HG03039 (cell line): ENCODE measurements at regions not wholly inside any gene's neighbourhood (a gene's known extent, or its start where the extent isn't known, plus 50 kb on each side); places are given as distances from the start of the nearest gene placed in this dataset.
"Not testable (repeated sequence)": the region's sequence is repeated elsewhere in the genome, so short reads cannot be mapped to it uniquely, and the experiment has no call there.

ENCODE experiments used
- ATAC-seq: cut with Tn5 transposase; IDR thresholded peaks from one replicate; pipeline ENCODE4 v1.9.1; 2021; ENCODE audit warnings: mild to moderate bottlenecking, moderate library complexity; ENCODE audit not compliant: unreplicated experiment

DNA sequence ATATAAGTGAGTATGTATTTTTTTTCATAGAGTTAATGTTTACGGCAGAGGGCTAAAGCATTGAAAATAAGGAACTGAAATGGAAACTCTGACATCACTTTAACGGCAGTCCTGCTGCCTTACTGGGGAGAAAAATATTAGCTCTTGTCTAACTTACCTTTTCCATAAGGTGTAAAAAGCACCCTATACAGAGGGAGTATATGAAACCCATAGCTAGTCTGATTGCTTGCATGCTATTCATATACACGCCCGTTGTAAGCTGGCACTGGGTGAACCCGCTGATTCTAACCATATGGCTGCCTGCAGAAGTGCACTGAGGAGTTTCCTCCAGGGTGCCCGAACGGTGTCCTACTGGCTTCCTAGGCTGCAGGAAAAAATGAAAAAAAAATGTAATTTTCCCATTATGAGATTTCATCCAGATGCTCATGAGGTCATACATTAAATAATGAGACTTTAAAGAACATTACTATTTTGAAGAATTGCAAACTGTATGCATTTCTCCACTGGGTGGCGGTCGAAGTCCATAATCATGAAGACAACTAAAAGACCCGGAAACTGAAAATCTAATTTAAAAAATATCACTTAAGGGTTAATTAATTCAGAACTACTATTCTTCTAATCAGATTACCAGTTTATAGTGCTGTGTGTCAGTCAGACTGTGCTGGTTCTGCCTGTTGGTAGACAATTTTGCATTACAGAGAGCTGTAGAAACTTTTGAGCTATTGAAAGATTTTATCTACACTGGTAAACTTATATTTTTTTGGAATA, 144.7 kb downstream of the ALX1 start:
- ATAC-seq: peak; percentile 87

DNA sequence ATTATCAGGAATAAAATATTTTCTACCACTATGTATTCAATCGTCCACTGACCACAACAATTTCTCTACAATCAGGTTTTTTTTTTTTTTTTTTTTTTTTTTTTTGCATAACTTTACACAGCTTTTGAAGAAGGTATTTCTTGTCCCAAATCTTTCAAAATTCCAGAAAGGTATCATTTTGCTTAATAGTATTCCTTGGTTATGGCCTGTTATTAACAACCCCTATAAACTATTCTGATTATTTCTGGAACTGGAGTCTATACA, 145.3 kb downstream of the ALX1 start:
- no peak for ATAC-seq

DNA sequence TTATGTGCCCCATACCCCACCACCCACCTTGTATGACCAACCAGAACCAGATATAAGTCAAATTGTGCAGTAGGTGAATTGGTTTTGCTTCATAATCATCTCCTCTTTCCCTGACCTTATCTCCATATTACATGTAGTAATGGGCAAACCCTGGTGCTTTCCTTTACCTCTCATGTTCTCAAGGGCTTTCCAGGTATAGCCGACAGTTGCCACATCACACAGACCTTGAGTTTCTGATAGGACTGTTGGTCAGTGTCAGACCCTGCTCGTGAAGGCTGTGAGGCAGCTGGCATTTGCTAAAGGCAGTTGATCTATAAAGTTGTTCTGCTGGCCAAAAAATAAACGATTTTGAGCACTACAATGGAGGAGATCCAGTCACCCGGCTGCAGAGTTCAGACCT, 145.9 kb downstream of the ALX1 start:
- no peak for ATAC-seq

DNA sequence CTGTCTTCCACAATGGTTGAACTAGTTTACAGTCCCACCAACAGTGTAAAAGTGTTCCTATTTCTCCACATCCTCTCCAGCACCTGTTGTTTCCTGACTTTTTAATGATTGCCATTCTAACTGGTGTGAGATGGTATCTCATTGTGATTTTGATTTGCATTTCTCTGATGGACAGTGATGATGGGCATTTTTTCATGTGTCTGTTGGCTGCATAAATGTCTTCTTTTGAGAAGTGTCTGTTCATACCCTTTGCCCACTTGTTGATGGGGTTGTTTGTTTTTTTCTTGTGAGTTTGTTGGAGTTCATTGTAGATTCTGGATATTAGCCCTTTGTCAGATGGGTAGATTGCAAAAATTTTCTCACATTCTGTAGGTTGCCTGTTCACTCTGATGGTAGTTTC, 153.1 kb downstream of the ALX1 start:
- ATAC-seq: not testable (repeated sequence)

DNA sequence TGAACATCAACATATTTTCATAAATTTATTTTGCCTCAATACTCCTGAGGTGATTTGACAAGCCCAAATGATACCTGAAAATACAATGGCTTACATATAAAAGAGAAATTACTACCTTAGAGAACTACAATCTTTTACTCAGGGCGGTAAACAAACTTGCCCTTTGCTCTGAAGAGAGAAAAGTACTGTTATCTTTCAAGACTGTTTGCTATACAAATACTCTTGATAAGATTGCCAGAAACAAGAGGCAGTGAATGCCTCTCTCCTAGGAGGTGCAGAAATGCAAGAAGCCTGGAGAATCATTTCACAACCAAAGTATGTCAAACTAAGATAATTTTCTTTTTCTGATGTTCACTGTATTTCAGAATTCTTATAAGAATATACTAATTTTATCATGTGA, 160.3 kb downstream of the ALX1 start:
- no peak for ATAC-seq

DNA sequence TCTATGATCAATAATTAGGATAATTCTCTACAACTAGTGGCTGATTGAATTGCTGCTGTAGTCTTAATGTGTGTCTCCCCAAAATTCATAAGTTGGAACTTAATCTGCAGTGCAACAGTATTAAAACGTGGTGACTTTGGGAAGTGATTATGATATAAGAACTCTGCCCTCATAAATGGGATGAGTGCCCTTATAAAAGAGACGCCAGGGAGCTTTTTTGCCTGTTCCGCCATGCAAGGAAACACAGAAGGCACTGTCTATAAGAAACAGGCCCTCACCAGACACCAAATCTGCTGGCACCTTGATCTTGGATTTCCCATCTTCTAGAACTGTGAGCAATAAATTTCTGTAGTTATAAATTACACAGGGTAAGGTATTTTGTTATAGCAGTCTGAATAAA, 161.0 kb downstream of the ALX1 start:
- no peak for ATAC-seq

DNA sequence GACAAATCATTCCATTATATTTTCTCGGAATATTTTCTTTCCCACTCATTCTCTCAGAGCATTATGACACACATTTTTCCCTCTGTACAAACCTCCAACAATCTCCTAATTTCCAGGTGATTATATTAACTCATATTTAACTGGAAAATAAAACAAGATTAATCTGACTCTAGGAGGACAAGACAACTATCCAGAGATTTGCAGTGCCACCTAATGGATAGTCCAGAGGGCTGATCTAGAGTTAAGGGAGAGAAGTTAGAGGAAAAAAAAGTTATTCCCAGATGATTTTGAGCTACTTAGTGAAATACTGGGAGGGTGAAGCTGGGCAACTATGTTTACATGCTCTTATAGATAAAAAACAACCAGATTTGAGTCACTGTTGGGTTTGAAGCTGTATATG, 161.7 kb downstream of the ALX1 start:
- no peak for ATAC-seq

DNA sequence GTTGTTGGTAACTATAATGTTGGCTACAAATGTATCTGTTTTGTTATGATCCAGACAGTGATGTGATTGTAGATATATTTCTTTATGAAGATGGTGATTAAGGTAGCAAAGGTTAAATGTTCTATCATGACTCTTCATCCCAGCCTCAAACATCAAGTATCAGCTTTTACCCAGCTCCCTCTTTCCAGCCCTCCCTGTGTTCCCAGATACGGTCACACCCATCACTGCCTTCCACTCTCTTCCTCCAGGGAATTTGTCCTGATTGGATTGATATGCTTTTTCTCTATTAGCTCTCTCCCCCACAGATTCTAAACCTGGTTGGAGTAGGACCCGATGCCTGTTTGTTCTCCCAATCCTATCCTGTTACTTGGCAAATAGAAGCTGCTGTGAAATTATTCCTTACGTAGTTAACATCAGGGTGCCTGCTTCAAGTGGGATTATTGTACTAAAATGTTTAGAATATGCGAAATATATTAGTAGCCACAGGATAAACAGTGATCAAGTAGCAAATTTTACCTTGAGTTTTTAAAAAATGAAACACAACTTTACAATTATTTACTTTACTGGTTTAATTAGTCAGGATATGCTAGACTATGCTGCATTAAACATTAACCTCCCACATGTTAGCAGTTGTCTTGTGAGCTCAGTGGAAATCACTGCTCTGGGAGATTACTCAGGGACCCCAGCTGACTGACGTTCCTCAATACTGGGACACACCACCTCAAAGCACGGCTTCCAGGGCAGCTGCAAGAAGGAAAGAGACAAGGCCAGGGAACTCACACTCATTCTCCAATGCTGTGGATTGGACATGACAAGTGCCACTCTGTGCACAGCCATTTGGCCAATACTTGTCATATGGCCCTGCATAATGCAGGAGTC, 165.3 kb downstream of the ALX1 start:
- no peak for ATAC-seq

DNA sequence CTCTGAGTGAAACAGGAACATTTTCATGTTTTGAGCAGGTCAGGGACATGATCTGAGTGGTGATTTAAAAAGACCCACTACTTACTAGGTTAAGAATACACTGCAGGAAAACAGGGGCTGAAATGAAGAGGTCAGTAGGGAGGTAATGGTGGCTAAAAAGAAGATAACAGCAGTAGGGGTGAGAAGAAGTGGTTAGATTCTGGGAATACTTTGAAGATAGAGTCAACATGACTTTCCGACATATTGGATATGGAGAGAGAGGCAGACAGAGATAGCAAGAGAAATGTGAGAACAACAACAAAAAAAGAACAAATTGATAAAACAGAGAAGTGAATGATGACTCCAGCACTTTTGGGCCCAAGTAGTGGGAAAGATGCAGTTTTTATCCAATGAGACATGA, 168.0 kb downstream of the ALX1 start:
- no peak for ATAC-seq

DNA sequence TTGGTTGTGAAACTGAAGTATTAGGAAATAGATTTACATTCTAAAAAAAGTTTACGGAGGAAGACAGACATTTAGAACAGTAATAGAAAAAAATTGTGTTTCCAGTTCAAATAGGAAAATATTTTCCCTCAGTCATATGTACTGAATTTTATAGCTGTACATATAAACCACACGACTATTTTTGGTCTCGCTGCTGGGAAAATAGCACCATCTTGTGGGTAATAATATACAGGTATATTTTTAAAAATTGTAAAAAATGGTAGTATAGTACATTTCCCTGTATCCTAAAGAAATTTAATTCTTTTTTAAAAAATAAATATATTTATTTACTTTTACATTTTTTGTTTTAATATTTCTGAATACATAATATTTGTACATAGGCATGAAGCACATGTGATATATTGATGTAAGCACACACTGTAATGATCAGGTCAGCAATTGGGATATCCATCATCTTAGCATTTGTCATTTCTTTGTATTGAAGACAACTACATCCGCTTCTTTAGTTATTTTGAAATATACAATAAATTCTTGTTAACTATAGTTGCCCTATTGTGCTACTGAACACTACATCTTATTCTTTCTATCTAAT, 168.6 kb downstream of the ALX1 start:
- ATAC-seq: no peak

DNA sequence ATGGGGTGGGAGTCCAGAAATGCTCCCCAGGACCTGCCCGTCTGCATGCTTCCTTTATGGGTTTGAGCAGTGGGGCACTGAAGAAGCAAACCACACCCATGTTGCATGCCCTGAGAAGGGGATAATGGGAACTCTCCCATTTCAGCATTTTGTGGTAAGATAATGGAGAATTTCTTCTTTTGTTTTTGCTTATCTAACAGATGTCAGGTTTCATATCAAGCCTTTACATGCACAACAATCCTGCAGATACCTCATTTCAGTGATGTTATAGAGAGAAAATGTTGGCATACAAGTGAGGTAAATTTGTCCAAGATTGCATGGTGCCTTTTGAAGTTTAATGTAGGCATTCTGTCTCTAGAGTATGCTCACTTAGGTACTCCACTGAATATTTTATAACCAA, 177.0 kb downstream of the ALX1 start:
- ATAC-seq: no peak

DNA sequence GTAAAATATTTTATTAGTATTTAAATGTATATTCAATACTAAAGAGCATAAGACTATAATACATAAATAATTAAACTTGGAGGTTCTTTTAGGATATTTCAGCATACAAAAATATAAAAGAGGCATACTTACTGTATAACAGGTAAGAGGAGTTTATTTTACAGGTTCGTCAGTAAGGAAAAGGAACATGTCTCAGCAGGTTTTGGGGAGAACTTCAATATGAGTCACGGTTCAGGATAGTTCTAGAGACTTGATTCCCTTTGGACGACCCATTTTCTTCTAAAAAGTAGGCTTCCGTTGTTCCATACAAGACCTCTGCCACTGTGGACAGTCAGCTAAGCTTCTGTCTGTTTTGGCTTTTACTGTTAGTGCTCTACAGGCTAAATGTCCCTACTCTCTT, 181.1 kb downstream of the ALX1 start:
- ATAC-seq: no peak

DNA sequence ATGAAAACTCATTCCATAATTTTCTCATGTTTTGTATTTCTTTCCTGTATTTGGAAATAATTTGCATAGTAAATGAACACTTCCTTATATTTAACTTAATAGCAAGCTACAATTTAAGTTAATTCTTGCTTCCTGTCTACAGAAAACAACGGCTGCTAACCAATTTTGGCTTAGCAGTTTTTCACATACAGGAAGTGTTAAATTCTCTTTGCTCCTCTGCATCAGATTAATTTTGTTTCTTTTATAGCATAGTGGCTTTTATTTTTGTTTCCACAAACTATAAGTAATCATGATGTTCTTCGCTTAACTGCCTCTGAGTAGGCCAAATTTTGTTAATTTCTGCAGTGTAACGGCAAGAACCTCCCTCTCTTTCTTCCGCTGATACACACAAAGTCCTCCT, 182.9 kb downstream of the ALX1 start:
- ATAC-seq: no peak

DNA sequence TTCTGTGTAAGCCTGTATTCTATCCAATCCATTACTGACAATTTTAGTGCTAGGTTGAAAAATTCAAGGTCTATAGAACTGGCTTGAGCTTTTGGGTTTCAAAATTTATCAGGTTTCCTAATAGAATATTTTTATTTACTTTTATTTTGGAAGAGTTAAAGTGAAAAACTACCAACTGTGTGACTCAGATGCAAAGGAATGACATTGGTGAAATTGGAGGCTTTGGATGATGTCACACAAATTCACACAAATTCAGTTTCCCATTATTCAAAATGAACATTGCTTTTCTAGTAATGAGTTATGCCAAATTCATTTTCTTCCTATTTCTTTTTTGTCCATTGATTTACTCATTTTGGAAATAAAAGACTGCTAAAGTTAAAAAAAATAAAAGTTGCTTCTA, 186.9 kb downstream of the ALX1 start:
- ATAC-seq: no peak

DNA sequence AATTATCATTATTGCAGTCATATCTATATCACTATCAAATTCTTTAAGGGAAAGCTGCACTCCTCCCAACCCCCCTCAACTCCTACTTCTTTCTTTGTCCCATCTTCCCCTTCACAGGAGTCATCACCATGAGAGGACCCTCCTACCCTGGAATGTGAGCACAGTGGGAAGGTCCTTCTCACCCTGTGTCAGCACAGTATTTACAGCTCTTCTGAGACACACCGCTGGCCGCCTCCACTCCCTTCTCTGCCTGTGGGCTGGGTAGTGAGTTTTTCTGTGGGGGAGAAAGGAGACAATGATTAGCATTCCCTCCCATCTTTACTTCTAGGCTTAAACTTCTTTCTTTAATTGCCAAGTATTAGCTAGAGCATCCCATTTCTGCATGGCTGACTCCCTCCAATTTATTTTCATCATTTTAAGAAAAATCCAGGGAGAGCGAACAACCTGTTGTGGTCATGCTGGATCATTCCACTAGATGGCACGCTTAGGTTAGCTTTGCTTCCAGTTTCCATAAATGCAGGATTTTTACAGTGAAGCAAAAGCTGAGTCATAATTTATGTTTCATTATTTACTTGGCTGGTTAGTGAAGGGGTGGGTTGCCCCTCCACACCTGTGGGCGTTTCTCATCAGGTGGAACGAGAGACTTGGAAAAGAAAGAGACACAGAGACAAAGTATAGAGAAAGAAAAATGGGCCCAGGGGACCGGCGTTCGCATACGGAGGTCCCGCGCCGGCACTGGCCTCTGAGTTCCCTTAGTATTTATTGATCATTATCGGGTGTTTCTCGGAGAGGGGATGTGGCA, 188.5 kb downstream of the ALX1 start:
- peak; percentile 97 for ATAC-seq

DNA sequence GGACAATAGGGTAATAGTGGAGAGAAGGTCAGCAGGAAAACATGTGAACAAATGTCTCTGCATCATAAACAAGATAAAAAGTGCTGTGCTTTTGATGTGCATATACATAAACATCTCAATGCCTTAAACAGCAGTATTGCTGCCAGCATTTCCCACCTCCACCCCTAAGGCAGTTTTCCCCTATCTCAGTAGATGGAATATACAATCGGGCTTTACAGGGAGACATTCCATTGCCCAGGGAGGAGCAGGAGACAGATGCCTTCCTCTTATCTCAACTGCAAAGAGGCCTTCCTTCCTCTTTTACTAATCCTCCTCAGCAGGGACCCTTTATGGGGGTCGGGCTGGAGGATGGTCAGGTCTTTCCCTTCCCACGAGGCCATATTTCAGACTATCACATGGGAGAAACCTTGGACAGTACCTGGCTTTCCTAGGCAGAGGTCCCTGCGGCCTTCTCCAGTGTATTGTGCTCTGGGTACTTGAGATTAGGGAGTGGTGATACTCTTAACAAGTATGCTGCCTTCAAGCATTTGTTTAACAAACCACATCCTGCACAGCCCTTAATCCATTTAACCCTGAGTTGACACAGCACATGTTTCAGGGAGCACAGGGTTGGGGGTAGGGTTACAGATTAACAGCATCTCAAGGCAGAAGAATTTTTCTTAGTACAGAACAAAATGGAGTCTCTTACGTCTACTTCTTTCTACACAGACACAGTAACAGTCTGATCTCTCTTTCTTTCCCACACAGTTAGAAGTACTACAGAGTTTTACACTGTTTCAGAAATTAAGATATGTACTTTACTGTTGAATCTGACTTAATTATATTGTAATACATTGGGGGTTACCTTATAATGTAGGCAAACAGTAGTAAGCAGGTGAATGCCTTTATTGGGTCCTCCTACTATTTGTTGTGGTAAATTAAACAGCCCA, 189.4 kb downstream of the ALX1 start:
- not testable (repeated sequence) for ATAC-seq

DNA sequence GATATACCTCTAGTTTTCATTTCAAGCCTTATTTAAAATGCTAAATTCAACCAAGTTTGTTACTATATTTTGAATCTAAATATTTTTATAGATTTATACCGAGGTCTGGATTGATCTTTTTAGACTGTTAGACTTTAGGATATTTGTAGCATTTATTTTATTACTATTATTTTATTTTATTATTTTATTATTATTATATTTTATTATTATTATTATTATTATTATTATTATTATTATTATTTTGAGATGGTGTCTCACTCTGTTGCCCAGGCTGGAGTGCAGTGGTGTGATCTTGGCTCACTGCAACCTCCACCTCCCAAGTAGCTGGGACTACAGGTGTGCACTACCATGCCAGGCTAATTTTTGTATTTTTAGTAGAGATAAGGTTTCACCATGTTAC, 195.3 kb downstream of the ALX1 start:
- not testable (repeated sequence) for ATAC-seq

DNA sequence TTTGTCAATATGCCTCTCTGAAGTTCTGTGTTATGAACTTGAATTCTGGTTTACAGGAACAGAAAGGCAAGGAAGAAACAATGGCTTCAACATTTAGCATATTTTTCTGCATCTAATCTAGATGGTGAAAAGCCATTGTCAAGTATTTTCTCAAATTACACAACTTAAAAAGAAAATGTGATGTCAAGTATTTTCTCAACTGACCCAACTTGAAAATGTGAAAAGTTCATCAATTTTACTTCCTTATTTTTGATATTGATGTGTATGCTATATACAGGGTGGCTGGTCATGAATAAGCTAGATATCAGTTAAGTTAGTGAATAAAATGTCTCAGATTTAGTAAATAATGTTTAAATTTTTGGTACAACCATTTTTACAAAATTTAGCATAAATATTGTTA, 196.7 kb downstream of the ALX1 start:
- ATAC-seq: no peak

DNA sequence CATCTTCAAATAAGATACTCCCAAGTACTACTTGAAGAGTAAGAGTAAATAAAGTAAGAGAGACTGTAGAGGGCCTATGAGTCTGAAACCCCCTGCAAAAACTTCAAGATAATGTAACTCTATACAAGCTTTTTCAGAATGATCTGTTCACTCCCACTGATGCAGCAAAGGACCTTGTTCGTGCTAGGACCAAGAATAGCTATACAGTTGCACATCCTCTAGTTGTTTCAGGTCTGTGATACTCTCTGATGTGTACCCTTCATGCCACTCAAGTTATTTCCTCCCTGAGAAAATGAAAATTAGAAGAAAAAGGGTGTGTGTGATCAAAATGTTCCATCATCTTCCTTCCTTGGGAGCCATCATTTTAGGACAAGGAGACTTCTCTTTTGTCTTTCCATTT, 204.4 kb downstream of the ALX1 start:
- ATAC-seq: peak; percentile 72

DNA sequence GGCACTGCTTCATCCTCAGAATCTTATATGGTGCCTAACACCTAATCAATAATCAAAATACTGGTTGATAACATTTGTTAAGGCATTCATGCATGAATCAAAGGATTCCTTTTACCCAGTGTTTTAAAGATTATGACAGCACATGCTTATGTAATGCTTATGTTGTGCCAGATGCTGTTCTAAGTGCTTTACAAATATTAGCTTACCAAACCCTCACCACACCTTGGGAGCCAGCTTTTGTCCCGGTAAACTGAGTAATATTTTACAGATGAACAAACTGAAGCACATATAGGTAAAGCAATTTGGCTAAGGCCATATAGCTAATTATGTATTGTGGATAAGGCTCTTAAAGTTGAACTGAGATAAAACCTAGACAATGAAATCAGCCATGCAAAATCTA, 209.2 kb downstream of the ALX1 start:
- ATAC-seq: no peak
